ENCODE measurements at regions not wholly inside any gene's neighbourhood (a gene's known extent, or its start where the extent isn't known, plus 50 kb on each side); places are given as distances from the start of the nearest gene placed in this dataset.

GRCh38 chr18:62665188-62665587 is 50.2 kb upstream of the PHLPP1 start:
- Histone ChIP-seq H3K4me1 (ENCODE audit: low read length) (no peaks in the 10 kb centered on the region), H3K9me2 (replicated peaks; ENCODE audit: insufficient read depth, low read length) (no peaks in the 10 kb centered on the region), H2AFZ (ENCODE audit: low read length) (no peak overlapping the region), H3K27me3 (replicated peaks; ENCODE audit: insufficient read depth, low read length) (no peaks in the 10 kb centered on the region), H3K27ac (ENCODE audit: low read length) (no peak overlapping the region), H3K4me3 (ENCODE audit: low read length) (no peak overlapping the region), H3K9me3 (replicated peaks; ENCODE audit: insufficient read depth, low read length) (no peaks in the 10 kb centered on the region), H3F3A (ENCODE audit: insufficient read depth, low read length) (no peaks in the 10 kb centered on the region), H3K4me2 (ENCODE audit: low read depth, low read length) (no peak overlapping the region), H3K79me2 (ENCODE audit: low read length) (no peaks in the 10 kb centered on the region), H3K36me3 (replicated peaks; ENCODE audit: insufficient read depth, low read length) (no peaks in the 10 kb centered on the region), H3K9ac (ENCODE audit: low read length) (no peak overlapping the region), H4K20me1 (ENCODE audit: insufficient read depth, low read length) (no peaks in the 10 kb centered on the region)
- DNase-seq, result no peak
- TF ChIP-seq CTCF (IDR thresholded peaks at IDR 0.05; ENCODE audit: low read length) (no peak), EZH2 (optimal IDR thresholded peaks at IDR 0.05; ENCODE audit: low read depth, low read length) (no peak), EZH2phosphoT487 (IDR thresholded peaks at IDR 0.05; ENCODE audit: low read length) (no peak)

Measured in MM.1S (cell line).